DMS 273 (cell line): ENCODE measurements at regions not wholly inside any gene's neighbourhood (a gene's known extent, or its start where the extent isn't known, plus 50 kb on each side); places are given as distances from the start of the nearest gene placed in this dataset.

ENCODE experiments used
- DNase-seq: peaks from one replicate; lab custom pipeline; 2025; ENCODE audit not compliant: unreplicated experiment; lab: John Stamatoyannopoulos, UW

GRCh38 chr13:111039735-111040134 is 75.4 kb upstream of the ARHGEF7 start:
- DNase-seq: no peak

- no peak for DNase-seq
Observed at GRCh38 chr13:111038887-111039286, 76.2 kb upstream of the ARHGEF7 start.

- DNase-seq: peak; percentile 16
Observed at GRCh38 chr13:111037927-111038326, 77.2 kb upstream of the ARHGEF7 start.

GRCh38 chr13:111036665-111037064 is 78.4 kb upstream of the ARHGEF7 start:
- DNase-seq: no peak

- DNase-seq: no peak
Observed at GRCh38 chr13:111035861-111036260, 79.2 kb upstream of the ARHGEF7 start.

GRCh38 chr13:111034811-111035210 is 80.3 kb upstream of the ARHGEF7 start:
- DNase-seq: no peak

GRCh38 chr13:111033172-111034130 is 81.7 kb upstream of the ARHGEF7 start:
- no peak for DNase-seq

- no peak for DNase-seq
Observed at GRCh38 chr13:111031531-111031961, 83.6 kb upstream of the ARHGEF7 start.

GRCh38 chr13:111029957-111030609 is 85.0 kb upstream of the ARHGEF7 start:
- no peak for DNase-seq

- no peak for DNase-seq
Observed at GRCh38 chr13:111027458-111028439, 87.4 kb upstream of the ARHGEF7 start.

- no peak for DNase-seq
Observed at GRCh38 chr13:111025310-111025709, 89.8 kb upstream of the ARHGEF7 start.

- DNase-seq: no peak
Observed at GRCh38 chr13:111022886-111023285, 92.2 kb upstream of the ARHGEF7 start.

GRCh38 chr13:111022241-111022640 is 92.9 kb upstream of the ARHGEF7 start:
- no peak for DNase-seq

GRCh38 chr13:111021270-111021669 is 93.8 kb upstream of the ARHGEF7 start:
- no peak for DNase-seq

GRCh38 chr13:111020546-111020945 is 94.6 kb upstream of the ARHGEF7 start:
- DNase-seq: no peak

GRCh38 chr13:111020021-111020420 is 95.1 kb upstream of the ARHGEF7 start:
- DNase-seq: no peak

- DNase-seq: no peak
Observed at GRCh38 chr13:111017755-111018459, 97.2 kb upstream of the ARHGEF7 start.

- no peak for DNase-seq
Observed at GRCh38 chr13:111013196-111013595, 98.3 kb upstream of the ANKRD10 start.

GRCh38 chr13:111011899-111012298 is 97.0 kb upstream of the ANKRD10 start:
- no peak for DNase-seq

GRCh38 chr13:111008351-111008750 is 93.5 kb upstream of the ANKRD10 start:
- DNase-seq: no peak
